GM21526 (cell line): ENCODE measurements at regions not wholly inside any gene's neighbourhood (a gene's known extent, or its start where the extent isn't known, plus 50 kb on each side); places are given as distances from the start of the nearest gene placed in this dataset.
A peak's percentile ranks its signal among the peaks of the same experiment; 100 is the strongest.
"Not testable (repeated sequence)": the region's sequence is repeated elsewhere in the genome, so short reads cannot be mapped to it uniquely, and the experiment has no call there.

Experiments
- ATAC-seq: cut with Tn5 transposase; IDR thresholded peaks from one replicate; pipeline ENCODE4 v1.9.1; 2021; ENCODE audit warnings: moderate library complexity; ENCODE audit not compliant: unreplicated experiment, low FRiP score

- ATAC-seq = no peak
Measured at GRCh38 chr4:10281996-10282395, 165.4 kb upstream of the WDR1 start.

GRCh38 chr4:10279261-10279660 lies 162.7 kb upstream of the WDR1 start:
- no peak for ATAC-seq

- ATAC-seq = no peak
Measured at GRCh38 chr4:10278071-10278470, 161.5 kb upstream of the WDR1 start.

- ATAC-seq = no peak
Measured at GRCh38 chr4:10276152-10276551, 159.6 kb upstream of the WDR1 start.

- no peak for ATAC-seq
Measured at GRCh38 chr4:10275696-10276095, 159.1 kb upstream of the WDR1 start.

- ATAC-seq = no peak
Measured at GRCh38 chr4:10273030-10273429, 156.4 kb upstream of the WDR1 start.

GRCh38 chr4:10272511-10272910 lies 155.9 kb upstream of the WDR1 start:
- no peak for ATAC-seq

GRCh38 chr4:10267066-10267465 lies 150.5 kb upstream of the WDR1 start:
- ATAC-seq = no peak

GRCh38 chr4:10260777-10261176 lies 144.2 kb upstream of the WDR1 start:
- no peak for ATAC-seq

GRCh38 chr4:10259976-10260375 lies 143.4 kb upstream of the WDR1 start:
- no peak for ATAC-seq

- ATAC-seq = no peak
Measured at GRCh38 chr4:10256203-10256602, 139.6 kb upstream of the WDR1 start.

GRCh38 chr4:10253765-10254164 lies 137.2 kb upstream of the WDR1 start:
- ATAC-seq = no peak

GRCh38 chr4:10245751-10246150 lies 129.2 kb upstream of the WDR1 start:
- ATAC-seq = no peak

- no peak for ATAC-seq
Measured at GRCh38 chr4:10243856-10244255, 127.3 kb upstream of the WDR1 start.

- ATAC-seq = no peak
Measured at GRCh38 chr4:10240691-10241090, 124.1 kb upstream of the WDR1 start.

- no peak for ATAC-seq
Measured at GRCh38 chr4:10239982-10240654, 123.5 kb upstream of the WDR1 start.

- ATAC-seq = no peak
Measured at GRCh38 chr4:10237131-10237530, 120.5 kb upstream of the WDR1 start.

GRCh38 chr4:10232114-10232513 lies 115.5 kb upstream of the WDR1 start:
- ATAC-seq = no peak

GRCh38 chr4:10226756-10227155 lies 110.2 kb upstream of the WDR1 start:
- ATAC-seq = no peak

- peak; percentile 61 for ATAC-seq
Measured at GRCh38 chr4:10225096-10225495, 108.5 kb upstream of the WDR1 start.

GRCh38 chr4:10223782-10224181 lies 107.2 kb upstream of the WDR1 start:
- ATAC-seq = no peak

- not testable (repeated sequence) for ATAC-seq
Measured at GRCh38 chr4:10213481-10213880, 96.9 kb upstream of the WDR1 start.

- ATAC-seq = no peak
Measured at GRCh38 chr4:10212901-10213300, 96.3 kb upstream of the WDR1 start.
